ENCODE measurements at regions not wholly inside any gene's neighbourhood (a gene's known extent, or its start where the extent isn't known, plus 50 kb on each side); places are given as distances from the start of the nearest gene placed in this dataset.

DNA sequence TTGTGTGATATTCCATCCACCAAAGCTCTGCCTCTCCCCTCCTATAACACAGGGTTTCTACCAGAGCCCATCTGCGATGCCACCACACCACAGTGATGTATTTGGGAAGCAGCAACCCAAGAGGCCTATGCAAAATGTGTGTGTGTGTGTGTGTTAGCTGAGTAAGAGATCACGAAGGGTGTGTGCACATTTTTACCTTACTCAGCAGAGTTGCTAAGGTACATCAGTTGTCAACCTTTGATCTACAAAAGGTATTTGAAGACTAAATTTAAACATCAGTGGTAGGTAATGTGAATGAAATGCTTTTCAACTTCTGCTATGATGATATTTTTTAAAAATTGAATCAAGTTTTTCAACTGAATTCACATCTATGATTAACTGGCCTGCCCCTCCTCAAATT is 227.6 kb downstream of the FBXO15 start:
- intact Hi-C loops (cut with micrococcal nuclease): no loop called here
- H3K4me1 Mint-ChIP-seq (ENCODE audit: low read depth): no peaks in the 10 kb centered on the region
- H3K27me3 Mint-ChIP-seq: peaks cover 2% of the 10 kb centered on the region
- no peaks in the 10 kb centered on the region for H3K9me3 Mint-ChIP-seq
- H3K4me3 Mint-ChIP-seq: no peak overlapping the region
- H3K27ac Mint-ChIP-seq: no peak overlapping the region
- no peaks in the 10 kb centered on the region for H3K36me3 Mint-ChIP-seq (ENCODE audit: low read depth)

DNA sequence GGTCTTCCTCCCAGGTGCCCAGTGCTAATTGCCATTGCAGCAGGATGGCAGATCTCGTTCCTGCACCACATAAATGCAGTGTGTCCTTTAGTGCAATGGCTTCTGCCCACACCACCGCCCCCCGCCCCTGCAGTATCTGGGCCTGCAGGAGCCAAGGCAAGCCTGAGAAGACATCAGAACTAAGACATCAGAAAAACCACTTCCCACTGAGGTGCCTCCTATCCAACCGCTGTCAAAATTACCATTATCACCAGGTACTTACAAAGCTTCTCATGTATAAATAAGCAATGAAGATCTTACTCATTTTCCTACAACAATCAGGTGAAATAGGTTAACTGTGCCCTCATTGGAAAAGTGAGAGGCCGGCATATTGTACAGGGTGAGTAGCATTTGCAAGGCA is 228.8 kb downstream of the FBXO15 start:
- Mint-ChIP-seq H3K27me3 (peaks cover 2% of the 10 kb centered on the region), H3K27ac (no peak overlapping the region), H3K4me3 (no peak overlapping the region), H3K36me3 (ENCODE audit: low read depth) (no peaks in the 10 kb centered on the region), H3K9me3 (no peaks in the 10 kb centered on the region), H3K4me1 (ENCODE audit: low read depth) (no peaks in the 10 kb centered on the region)
- intact Hi-C loops (cut with micrococcal nuclease): no loop called here

DNA sequence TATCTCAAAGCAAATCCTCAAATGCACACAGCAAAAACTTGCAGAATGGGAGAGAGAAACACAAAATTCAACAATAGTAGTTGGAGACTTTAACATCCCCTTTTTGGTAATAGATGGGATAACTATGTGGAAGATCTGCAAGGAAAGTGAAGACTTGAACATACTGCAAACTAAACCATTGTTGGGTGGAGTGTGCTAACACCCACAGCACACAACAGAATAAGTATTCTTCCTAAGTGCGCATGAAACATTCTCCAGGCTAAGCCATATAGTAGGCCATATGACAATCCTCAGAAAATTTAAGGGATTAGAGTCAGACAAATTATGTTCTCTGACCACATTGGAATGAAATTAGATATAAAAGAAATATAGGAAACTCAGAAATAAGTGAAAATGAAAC is 230.6 kb downstream of the FBXO15 start:
- intact Hi-C loops (cut with micrococcal nuclease): no loop called here
- H3K9me3 Mint-ChIP-seq: no peaks in the 10 kb centered on the region

DNA sequence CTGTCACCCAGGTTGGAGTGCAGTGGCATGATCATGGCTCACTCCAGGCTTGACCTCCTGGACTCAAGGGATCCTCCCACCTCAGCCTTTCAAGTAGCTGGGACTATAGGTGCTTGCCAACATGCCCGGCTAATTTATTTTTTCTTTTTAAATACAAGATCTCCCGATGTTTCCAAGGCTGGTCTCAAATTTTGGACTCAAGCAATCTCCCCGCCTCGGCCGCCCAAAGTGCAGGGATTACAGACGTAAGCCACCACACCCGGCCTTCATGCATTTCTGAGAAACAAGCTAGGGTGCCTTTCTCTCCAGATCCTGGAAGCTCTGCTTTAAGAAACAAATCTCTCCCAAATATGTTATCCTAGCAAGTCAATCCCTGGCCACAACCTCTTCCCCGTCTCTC is 234.1 kb downstream of the FBXO15 start:
- Mint-ChIP-seq H3K4me3 (no peak overlapping the region), H3K27ac (no peak overlapping the region), H3K9me3 (no peaks in the 10 kb centered on the region), H3K4me1 (ENCODE audit: low read depth) (no peaks in the 10 kb centered on the region), H3K36me3 (ENCODE audit: low read depth) (no peaks in the 10 kb centered on the region), H3K27me3 (no peaks in the 10 kb centered on the region)
- intact Hi-C loops (cut with micrococcal nuclease): no loop called here

More for the DNA sequence above, 230.6 kb downstream of the FBXO15 start:
- Mint-ChIP-seq H3K36me3 (ENCODE audit: low read depth) (no peaks in the 10 kb centered on the region), H3K4me1 (ENCODE audit: low read depth) (no peaks in the 10 kb centered on the region), H3K27me3 (peaks cover 2% of the 10 kb centered on the region), H3K27ac (no peak overlapping the region), H3K4me3 (no peak overlapping the region)

DNA sequence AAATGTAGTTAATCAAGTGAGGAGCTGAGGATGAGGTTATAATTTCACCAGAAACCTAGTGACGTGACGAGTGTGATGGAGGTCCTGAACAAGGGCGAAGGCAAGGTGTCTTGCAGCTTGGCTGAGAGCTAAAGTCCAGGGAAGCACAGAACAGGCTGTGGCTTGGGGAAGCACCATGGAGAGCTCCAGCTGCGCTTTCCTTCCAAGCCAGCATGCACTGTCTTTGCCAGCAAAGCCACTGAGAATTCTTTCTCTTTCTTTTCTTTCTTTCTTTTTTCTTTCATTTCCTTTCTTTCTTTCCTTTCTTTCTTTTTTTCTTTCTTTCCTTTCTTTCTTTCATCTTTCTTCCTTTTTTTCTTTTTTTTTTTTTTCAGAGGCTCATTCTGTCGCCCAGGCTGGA is 239.3 kb downstream of the FBXO15 start:
- H3K4me3 Mint-ChIP-seq: no peak overlapping the region
- no peak overlapping the region for H3K27ac Mint-ChIP-seq
- H3K36me3 Mint-ChIP-seq (ENCODE audit: low read depth): no peaks in the 10 kb centered on the region
- intact Hi-C loops (cut with micrococcal nuclease): no loop called here
- H3K9me3 Mint-ChIP-seq: no peaks in the 10 kb centered on the region
- H3K4me1 Mint-ChIP-seq (ENCODE audit: low read depth): no peaks in the 10 kb centered on the region
- H3K27me3 Mint-ChIP-seq: peaks cover under 1% of the 10 kb centered on the region

DNA sequence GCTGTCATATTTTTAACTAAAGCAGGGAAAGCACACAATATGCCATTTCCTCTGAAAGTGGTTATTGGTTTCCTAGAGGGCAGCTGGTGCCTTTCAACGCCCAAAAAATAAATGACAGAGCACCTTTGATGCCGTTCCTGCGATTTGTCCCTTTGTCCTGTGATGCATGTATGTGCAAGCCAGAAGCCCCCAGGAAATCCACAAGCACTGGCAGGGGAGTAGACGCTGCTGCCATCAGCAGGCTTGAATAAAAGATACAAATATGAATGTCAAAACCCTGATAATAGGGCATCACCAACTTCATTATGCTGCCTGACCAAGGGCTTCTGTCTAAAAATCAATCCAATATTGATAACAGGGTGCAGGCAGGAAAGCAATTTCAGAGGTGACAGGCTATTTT is 246.1 kb downstream of the FBXO15 start:
- Mint-ChIP-seq H3K4me1 (ENCODE audit: low read depth) (no peaks in the 10 kb centered on the region), H3K4me3 (no peak overlapping the region), H3K27me3 (peaks cover 4% of the 10 kb centered on the region), H3K9me3 (no peaks in the 10 kb centered on the region), H3K27ac (no peak overlapping the region), H3K36me3 (ENCODE audit: low read depth) (no peaks in the 10 kb centered on the region)
- intact Hi-C loops (cut with micrococcal nuclease): no loop called here

DNA sequence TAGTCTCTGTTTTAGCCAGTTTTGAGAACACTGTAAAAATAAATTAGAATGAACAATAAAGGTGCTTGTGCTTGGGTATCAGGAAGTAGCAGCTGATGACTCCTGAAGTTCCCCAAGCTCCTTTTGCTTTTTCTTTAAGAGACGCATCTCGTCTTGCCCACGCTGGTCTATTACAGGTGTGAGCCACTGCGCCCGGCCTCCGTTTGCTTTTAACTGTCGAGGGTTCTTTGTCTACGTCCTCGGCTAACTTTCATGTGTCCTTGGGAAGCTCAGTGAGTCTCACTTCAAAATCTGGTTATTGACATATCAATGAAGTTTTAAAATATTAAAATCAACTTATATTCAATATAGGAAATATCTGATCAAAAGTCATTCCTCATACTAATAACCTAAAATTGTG is 246.5 kb downstream of the FBXO15 start:
- intact Hi-C loops (cut with micrococcal nuclease): no loop called here
- H3K4me1 Mint-ChIP-seq (ENCODE audit: low read depth): no peaks in the 10 kb centered on the region
- no peak overlapping the region for H3K4me3 Mint-ChIP-seq

DNA sequence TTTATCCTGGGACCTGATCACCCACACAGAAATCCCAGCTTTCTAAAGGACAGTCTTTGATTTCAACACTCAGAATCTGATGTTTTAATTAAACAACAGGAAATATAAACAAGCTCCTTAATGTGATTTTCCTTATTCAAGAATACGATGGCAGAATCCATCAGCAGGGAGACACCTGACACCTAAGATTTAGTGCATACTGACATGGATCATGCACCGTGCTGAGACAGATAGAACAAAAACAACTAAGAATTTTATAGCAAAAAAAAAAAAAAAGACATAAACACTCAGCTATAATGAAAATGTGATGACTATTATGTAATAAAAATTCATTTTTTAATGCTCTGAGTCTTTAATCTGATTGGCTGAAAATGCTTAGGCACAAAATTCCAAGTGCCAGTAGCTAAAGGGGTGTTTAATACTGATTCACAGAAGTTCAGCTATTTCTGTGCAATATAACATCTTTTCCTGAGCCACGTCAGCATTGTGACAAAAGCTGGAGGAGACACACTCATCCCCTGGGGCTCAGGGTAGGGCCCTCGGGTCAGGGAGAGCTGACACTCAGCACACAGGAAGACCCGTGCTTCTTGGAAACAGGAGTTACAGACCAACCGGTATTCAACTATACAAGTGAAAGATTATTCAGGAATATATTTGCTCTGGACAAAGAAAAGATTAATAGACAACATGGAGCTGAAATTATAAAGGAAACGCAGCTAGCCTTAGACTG is 247.4 kb downstream of the FBXO15 start:
- no peak overlapping the region for H3K27ac Mint-ChIP-seq
- H3K9me3 Mint-ChIP-seq: no peaks in the 10 kb centered on the region
- H3K4me3 Mint-ChIP-seq: no peak overlapping the region
- H3K27me3 Mint-ChIP-seq: peaks cover 4% of the 10 kb centered on the region
- no peaks in the 10 kb centered on the region for H3K4me1 Mint-ChIP-seq (ENCODE audit: low read depth)
- intact Hi-C loops (cut with micrococcal nuclease): no loop called here
- H3K36me3 Mint-ChIP-seq (ENCODE audit: low read depth): no peaks in the 10 kb centered on the region

More for the DNA sequence above, 246.5 kb downstream of the FBXO15 start:
- H3K36me3 Mint-ChIP-seq (ENCODE audit: low read depth): no peaks in the 10 kb centered on the region
- no peak overlapping the region for H3K27ac Mint-ChIP-seq
- H3K27me3 Mint-ChIP-seq: peaks cover 4% of the 10 kb centered on the region
- no peaks in the 10 kb centered on the region for H3K9me3 Mint-ChIP-seq

DNA sequence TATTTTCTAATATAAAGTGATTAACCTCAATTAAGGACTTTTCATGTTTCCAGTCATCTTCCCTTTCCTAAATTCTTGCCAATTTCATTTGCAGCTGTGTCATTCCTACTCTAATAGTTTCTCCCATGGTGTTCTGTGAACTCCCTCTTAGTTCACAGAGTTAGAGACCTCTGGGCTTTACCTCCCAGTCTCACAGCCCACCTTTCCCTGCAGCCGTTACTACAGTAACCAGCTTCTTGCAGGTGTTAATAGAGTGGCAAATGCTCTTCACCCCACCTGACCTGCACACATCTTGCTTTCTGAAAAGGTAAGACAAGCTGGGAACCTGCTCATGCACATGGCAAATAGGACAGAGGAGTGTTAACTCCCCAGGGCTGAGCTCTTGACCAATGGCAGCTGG is 250.1 kb downstream of the FBXO15 start:
- no peak overlapping the region for H3K27ac Mint-ChIP-seq
- H3K4me3 Mint-ChIP-seq: no peak overlapping the region
- H3K36me3 Mint-ChIP-seq (ENCODE audit: low read depth): no peaks in the 10 kb centered on the region
- no peaks in the 10 kb centered on the region for H3K9me3 Mint-ChIP-seq
- H3K27me3 Mint-ChIP-seq: no peaks in the 10 kb centered on the region
- intact Hi-C loops (cut with micrococcal nuclease): no loop called here
- H3K4me1 Mint-ChIP-seq (ENCODE audit: low read depth): no peaks in the 10 kb centered on the region

DNA sequence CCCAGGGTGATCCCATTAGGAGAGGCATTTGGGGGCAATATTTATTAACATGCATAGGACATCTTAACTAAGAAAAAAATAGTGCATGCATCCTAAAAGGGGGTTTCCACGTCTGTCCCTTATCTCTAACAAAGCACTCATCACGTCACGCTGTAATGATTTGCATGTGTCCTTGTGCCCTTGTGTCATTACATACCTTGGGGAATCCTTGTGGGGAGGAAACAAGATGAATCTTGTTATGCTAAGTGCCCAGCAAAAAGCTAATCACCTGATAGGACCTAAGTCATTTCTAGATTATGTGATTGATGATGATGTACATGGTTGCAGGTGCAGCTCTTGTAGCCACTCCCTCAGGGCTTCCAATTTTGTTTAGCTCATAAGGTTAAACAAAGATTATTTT is 250.9 kb downstream of the FBXO15 start:
- Mint-ChIP-seq H3K9me3 (no peaks in the 10 kb centered on the region), H3K4me3 (no peak overlapping the region)
- intact Hi-C loops (cut with micrococcal nuclease): no loop called here

DNA sequence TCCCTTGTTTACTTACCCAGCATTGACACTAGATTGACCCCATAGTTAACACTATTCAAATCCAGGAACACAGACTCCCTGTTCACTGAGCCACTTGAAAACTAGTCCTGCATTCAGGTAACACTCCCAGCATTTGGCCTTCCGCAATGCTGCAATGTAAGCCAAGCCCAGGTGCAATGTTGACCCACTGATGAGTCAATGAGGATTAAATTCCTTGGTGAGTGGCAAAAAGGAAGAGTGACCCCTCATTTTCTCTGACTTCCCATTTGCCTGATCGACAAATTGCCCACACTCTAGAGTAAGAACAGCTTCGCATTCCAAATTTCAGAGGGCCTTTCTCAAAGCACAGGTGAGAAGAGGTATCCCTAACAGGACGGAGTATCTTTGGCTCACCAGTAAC is 251.9 kb downstream of the FBXO15 start:
- H3K27me3 Mint-ChIP-seq: peaks cover 2% of the 10 kb centered on the region

More for the DNA sequence above, 250.9 kb downstream of the FBXO15 start:
- Mint-ChIP-seq H3K27me3 (no peaks in the 10 kb centered on the region), H3K27ac (no peak overlapping the region), H3K4me1 (ENCODE audit: low read depth) (no peaks in the 10 kb centered on the region), H3K36me3 (ENCODE audit: low read depth) (no peaks in the 10 kb centered on the region)

DNA sequence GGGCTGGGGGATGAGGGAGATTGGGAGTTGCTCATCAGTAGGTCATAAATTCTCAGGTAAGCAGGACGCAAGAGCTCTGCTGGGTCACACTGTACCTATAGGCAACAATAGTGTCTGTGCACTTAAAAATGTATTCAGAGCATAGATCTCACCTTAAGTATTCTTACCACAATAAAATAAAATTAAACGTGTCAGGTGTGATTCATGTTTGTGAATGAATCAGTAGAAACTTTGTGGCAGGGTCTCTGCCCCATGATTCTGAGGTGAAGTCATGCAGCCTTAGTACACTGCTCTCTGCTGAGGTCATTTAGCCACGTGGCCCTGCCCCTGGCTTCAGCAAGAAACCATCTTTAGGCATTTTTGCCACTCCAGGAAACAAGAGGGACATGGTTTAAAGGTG is 253.8 kb downstream of the FBXO15 start:
- Mint-ChIP-seq H3K36me3 (ENCODE audit: low read depth) (no peaks in the 10 kb centered on the region), H3K4me3 (no peak overlapping the region), H3K9me3 (no peaks in the 10 kb centered on the region), H3K27me3 (peaks cover 2% of the 10 kb centered on the region), H3K27ac (no peak overlapping the region), H3K4me1 (ENCODE audit: low read depth) (no peaks in the 10 kb centered on the region)
- intact Hi-C loops (cut with micrococcal nuclease): no loop called here

More for the DNA sequence above, 251.9 kb downstream of the FBXO15 start:
- Mint-ChIP-seq H3K4me1 (ENCODE audit: low read depth) (no peaks in the 10 kb centered on the region), H3K9me3 (no peaks in the 10 kb centered on the region), H3K27ac (no peak overlapping the region), H3K4me3 (no peak overlapping the region), H3K36me3 (ENCODE audit: low read depth) (no peaks in the 10 kb centered on the region)
- intact Hi-C loops (cut with micrococcal nuclease): no loop called here

DNA sequence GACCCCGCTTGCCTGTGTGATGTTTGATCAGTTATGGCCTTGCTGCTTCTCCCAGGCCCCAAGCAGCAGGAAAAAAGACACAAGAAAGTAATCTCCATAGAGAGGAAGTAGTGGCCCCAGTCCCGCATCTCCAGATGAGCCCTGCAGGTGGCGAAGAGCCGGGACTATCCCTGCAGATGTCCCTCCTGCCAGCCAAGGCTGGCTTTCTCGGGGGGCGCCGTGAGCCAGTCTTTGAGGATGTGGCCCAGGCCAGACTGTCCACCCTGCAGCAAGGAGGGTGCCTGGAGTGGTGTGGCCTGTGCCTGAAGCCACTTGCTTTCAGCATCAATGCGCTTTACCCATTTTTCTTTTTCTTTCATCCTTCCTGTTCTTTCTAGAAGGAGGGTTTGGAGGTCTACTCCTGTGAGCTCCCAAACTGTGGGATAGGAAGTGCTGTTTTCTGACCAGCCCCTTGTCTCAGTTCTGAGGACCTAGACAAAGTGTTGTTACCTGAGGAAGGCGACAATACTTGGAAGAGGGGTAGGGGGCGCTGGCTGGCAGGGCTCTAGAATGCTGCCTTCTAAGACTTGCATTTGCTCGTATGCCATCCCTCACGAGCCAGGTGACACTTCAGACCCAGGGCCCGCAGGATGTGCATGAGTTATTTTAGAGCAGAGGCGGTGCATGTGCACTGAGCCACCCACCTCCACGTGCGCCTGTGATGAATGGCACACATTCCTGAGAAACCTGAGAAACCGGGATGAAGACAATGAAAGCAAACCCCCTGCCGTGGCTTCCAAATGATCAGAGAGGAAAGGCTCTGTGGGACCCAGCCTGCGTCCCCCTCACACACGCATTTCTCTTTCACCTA is 255.8 kb downstream of the FBXO15 start:
- Mint-ChIP-seq H3K9me3 (no peaks in the 10 kb centered on the region), H3K36me3 (ENCODE audit: low read depth) (no peaks in the 10 kb centered on the region), H3K4me1 (ENCODE audit: low read depth) (no peaks in the 10 kb centered on the region), H3K27me3 (peaks cover 2% of the 10 kb centered on the region), H3K27ac (no peak overlapping the region), H3K4me3 (no peak overlapping the region)
- intact Hi-C loops (cut with micrococcal nuclease): no loop called here

DNA sequence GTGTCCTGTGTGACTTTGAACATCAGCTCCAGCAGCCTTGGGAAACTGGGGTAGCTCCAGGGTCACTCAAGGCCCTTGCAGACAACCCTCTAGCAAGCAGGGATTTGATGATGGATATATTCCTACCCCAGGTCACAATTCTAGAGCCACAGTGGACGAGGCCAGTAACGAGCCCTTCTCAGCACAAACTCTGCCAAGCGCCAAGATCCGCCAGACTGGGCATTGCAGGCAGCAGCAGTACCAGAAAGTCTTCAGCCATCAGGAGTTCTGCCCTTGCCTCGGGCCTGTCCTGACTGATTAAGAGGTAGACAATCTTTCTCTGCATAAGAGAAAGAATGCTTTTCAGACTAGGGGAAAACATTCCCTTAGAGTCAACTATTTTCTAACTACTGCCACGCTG is 259.1 kb downstream of the FBXO15 start:
- no peak overlapping the region for H3K27ac Mint-ChIP-seq
- peaks cover 2% of the 10 kb centered on the region for H3K27me3 Mint-ChIP-seq
- no peaks in the 10 kb centered on the region for H3K36me3 Mint-ChIP-seq (ENCODE audit: low read depth)
- H3K9me3 Mint-ChIP-seq: no peaks in the 10 kb centered on the region
- intact Hi-C loops (cut with micrococcal nuclease): no loop called here
- no peaks in the 10 kb centered on the region for H3K4me1 Mint-ChIP-seq (ENCODE audit: low read depth)
- no peak overlapping the region for H3K4me3 Mint-ChIP-seq

Data from dendritic cell treated with granulocyte-macrophage colony-stimulating factor and Interleukin-4, amounts not matched to agents 40 ng/mL and 50 ng/mL, for 4 days (primary cell).